Neural cell (in vitro differentiated cells): ENCODE measurements at regions not wholly inside any gene's neighbourhood (a gene's known extent, or its start where the extent isn't known, plus 50 kb on each side); places are given as distances from the start of the nearest gene placed in this dataset.

Experiments
- EP300 ChIP-seq: fragments of 450-650 bp; conservative IDR thresholded peaks from 2 replicates; pipeline ENCODE4 v1.6.1; 2014; ENCODE audit warnings: antibody characterized with exemption, mild to moderate bottlenecking, moderate library complexity; ENCODE audit not compliant: poor library complexity, severe bottlenecking
- EZH2 ChIP-seq: fragments of 200-600, 300-800 bp; shearing (Covaris generic), sonication (generic); IDR thresholded peaks from 2 replicates; pipeline ENCODE4 v1.6.1; 2014; ENCODE audit warnings: antibody characterized with exemption, low read length, borderline replicate concordance, mild to moderate bottlenecking; ENCODE audit not compliant: insufficient read depth, poor library complexity, severe bottlenecking
- MXI1 ChIP-seq: fragments of 450-650 bp; conservative IDR thresholded peaks from 2 replicates; pipeline ENCODE4 v1.6.1; 2014; ENCODE audit warnings: antibody characterized with exemption, mild to moderate bottlenecking; ENCODE audit not compliant: poor library complexity, severe bottlenecking
- POLR2AphosphoS5 ChIP-seq: IDR thresholded peaks from 2 replicates; pipeline ENCODE4 v1.6.1; 2012
- RAD21 ChIP-seq: fragments of 450-650 bp; conservative IDR thresholded peaks from 2 replicates; pipeline ENCODE4 v1.6.1; 2014; ENCODE audit warnings: antibody characterized with exemption, mild to moderate bottlenecking, moderate library complexity
- SMC3 ChIP-seq: fragments of 450-650 bp; conservative IDR thresholded peaks from 2 replicates; pipeline ENCODE4 v1.6.1; 2014; ENCODE audit warnings: antibody characterized with exemption, mild to moderate bottlenecking, moderate library complexity; ENCODE audit not compliant: poor library complexity
- TAF1 ChIP-seq: IDR thresholded peaks from 2 replicates; pipeline ENCODE4 v1.6.1; 2012; ENCODE audit warnings: low read depth
- TF ChIP-seq, protein P1 (sequence below): fragments of 450-650 bp; IDR thresholded peaks from 2 replicates; pipeline ENCODE4 v1.5.1; 2014; ENCODE audit warnings: antibody characterized with exemption, mild to moderate bottlenecking, moderate library complexity; ENCODE audit not compliant: poor library complexity, severe bottlenecking
- TF ChIP-seq, protein P2 (sequence below): IDR thresholded peaks from 2 replicates; pipeline ENCODE4 v1.6.1; 2012; ENCODE audit warnings: borderline replicate concordance

DNA sequence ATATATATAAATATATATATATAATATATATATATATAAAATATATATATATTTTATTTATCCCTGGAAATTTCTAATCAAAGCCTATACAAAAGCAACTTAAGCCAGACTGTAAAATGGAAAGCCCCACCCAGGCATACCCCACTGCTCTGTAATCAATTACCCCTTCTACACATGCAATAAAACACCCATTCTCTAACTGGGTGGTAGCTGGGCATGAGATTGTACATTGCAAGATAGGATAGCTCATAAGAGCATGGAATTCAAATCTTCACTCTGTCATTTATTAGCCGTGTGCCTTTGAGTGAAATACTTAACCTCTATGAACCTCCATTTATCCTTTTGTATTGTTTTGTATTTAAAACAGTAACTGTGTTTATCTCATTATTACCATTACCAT, 405.3 kb upstream of the SLC30A5 start:
- TF ChIP-seq, protein P1, sequence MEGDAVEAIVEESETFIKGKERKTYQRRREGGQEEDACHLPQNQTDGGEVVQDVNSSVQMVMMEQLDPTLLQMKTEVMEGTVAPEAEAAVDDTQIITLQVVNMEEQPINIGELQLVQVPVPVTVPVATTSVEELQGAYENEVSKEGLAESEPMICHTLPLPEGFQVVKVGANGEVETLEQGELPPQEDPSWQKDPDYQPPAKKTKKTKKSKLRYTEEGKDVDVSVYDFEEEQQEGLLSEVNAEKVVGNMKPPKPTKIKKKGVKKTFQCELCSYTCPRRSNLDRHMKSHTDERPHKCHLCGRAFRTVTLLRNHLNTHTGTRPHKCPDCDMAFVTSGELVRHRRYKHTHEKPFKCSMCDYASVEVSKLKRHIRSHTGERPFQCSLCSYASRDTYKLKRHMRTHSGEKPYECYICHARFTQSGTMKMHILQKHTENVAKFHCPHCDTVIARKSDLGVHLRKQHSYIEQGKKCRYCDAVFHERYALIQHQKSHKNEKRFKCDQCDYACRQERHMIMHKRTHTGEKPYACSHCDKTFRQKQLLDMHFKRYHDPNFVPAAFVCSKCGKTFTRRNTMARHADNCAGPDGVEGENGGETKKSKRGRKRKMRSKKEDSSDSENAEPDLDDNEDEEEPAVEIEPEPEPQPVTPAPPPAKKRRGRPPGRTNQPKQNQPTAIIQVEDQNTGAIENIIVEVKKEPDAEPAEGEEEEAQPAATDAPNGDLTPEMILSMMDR, result no peak
- no peak for TF ChIP-seq POLR2AphosphoS5
- no peak for TF ChIP-seq EZH2
- TF ChIP-seq RAD21, result no peak
- TF ChIP-seq MXI1, result no peak
- TF ChIP-seq TAF1, result no peak
- TF ChIP-seq EP300, result no peak
- TF ChIP-seq SMC3, result no peak
- TF ChIP-seq, protein P2, sequence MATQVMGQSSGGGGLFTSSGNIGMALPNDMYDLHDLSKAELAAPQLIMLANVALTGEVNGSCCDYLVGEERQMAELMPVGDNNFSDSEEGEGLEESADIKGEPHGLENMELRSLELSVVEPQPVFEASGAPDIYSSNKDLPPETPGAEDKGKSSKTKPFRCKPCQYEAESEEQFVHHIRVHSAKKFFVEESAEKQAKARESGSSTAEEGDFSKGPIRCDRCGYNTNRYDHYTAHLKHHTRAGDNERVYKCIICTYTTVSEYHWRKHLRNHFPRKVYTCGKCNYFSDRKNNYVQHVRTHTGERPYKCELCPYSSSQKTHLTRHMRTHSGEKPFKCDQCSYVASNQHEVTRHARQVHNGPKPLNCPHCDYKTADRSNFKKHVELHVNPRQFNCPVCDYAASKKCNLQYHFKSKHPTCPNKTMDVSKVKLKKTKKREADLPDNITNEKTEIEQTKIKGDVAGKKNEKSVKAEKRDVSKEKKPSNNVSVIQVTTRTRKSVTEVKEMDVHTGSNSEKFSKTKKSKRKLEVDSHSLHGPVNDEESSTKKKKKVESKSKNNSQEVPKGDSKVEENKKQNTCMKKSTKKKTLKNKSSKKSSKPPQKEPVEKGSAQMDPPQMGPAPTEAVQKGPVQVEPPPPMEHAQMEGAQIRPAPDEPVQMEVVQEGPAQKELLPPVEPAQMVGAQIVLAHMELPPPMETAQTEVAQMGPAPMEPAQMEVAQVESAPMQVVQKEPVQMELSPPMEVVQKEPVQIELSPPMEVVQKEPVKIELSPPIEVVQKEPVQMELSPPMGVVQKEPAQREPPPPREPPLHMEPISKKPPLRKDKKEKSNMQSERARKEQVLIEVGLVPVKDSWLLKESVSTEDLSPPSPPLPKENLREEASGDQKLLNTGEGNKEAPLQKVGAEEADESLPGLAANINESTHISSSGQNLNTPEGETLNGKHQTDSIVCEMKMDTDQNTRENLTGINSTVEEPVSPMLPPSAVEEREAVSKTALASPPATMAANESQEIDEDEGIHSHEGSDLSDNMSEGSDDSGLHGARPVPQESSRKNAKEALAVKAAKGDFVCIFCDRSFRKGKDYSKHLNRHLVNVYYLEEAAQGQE, result no peak
